ENCODE measurements at regions not wholly inside any gene's neighbourhood (a gene's known extent, or its start where the extent isn't known, plus 50 kb on each side); places are given as distances from the start of the nearest gene placed in this dataset.
"Not testable (repeated sequence)": the region's sequence is repeated elsewhere in the genome, so short reads cannot be mapped to it uniquely, and the experiment has no call there.

GRCh38 chr1:79519084-79519760 lies 512.7 kb upstream of the ADGRL4 start:
- DNase-seq = no peak

- DNase-seq = no peak
These were observed 511.1 kb upstream of the ADGRL4 start for GRCh38 chr1:79517470-79518224.

- no peak for DNase-seq
These were observed 501.2 kb upstream of the ADGRL4 start for GRCh38 chr1:79507770-79508169.

GRCh38 chr1:79501153-79501552 lies 494.6 kb upstream of the ADGRL4 start:
- DNase-seq = no peak

- no peak for DNase-seq
These were observed 493.0 kb upstream of the ADGRL4 start for GRCh38 chr1:79499541-79499940.

- peak; percentile 34 for DNase-seq
These were observed 490.8 kb upstream of the ADGRL4 start for GRCh38 chr1:79497193-79497773.

- DNase-seq = no peak
These were observed 489.6 kb upstream of the ADGRL4 start for GRCh38 chr1:79496129-79496528.

- DNase-seq = not testable (repeated sequence)
These were observed 487.2 kb upstream of the ADGRL4 start for GRCh38 chr1:79493702-79494101.

- not testable (repeated sequence) for DNase-seq
These were observed 482.1 kb upstream of the ADGRL4 start for GRCh38 chr1:79488572-79489121.

GRCh38 chr1:79478728-79479373 lies 472.3 kb upstream of the ADGRL4 start:
- DNase-seq = no peak

GRCh38 chr1:79478160-79478559 lies 471.6 kb upstream of the ADGRL4 start:
- DNase-seq = no peak

- no peak for DNase-seq
These were observed 465.6 kb upstream of the ADGRL4 start for GRCh38 chr1:79472067-79472656.

GRCh38 chr1:79469139-79469538 lies 462.6 kb upstream of the ADGRL4 start:
- DNase-seq = no peak

- DNase-seq = no peak
These were observed 454.4 kb upstream of the ADGRL4 start for GRCh38 chr1:79460773-79461436.

- DNase-seq = no peak
These were observed 451.2 kb upstream of the ADGRL4 start for GRCh38 chr1:79457562-79458224.

GRCh38 chr1:79448426-79448825 lies 441.9 kb upstream of the ADGRL4 start:
- no peak for DNase-seq

GRCh38 chr1:79441238-79441637 lies 434.7 kb upstream of the ADGRL4 start:
- DNase-seq = no peak

GRCh38 chr1:79437540-79437939 lies 431.0 kb upstream of the ADGRL4 start:
- no peak for DNase-seq

GRCh38 chr1:79431340-79431739 lies 424.8 kb upstream of the ADGRL4 start:
- DNase-seq = no peak

GRCh38 chr1:79430437-79430836 lies 423.9 kb upstream of the ADGRL4 start:
- DNase-seq = no peak

GRCh38 chr1:79422726-79423125 lies 416.2 kb upstream of the ADGRL4 start:
- no peak for DNase-seq

- DNase-seq = no peak
These were observed 392.0 kb upstream of the ADGRL4 start for GRCh38 chr1:79398501-79398900.

All from retina (tissue), 1 donor.